ENCODE measurements at regions not wholly inside any gene's neighbourhood (a gene's known extent, or its start where the extent isn't known, plus 50 kb on each side); places are given as distances from the start of the nearest gene placed in this dataset.

GRCh38 chr18:1244397-1245122 is 339.9 kb downstream of the ADCYAP1 start:
- FAIRE-seq, result no peak

DNA sequence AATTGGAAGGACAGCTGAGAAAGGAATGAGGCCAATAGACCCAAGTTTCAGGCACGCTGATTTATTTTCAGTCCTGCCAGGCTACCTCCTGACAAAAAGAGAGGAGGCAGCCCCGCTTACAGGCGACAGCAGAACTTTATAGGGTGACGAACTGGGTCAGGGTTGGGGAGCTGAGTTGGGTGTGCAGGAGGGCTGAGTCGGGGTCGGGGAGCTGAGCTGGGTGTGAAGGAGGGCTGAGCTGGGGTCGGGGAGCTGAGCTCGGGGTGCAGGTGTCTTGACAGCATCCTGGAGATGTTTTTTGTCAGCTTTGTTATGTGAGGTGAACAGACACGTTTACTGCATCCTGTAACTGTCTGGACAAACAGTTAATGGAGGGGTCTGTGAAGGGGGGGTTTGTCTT is 342.2 kb downstream of the ADCYAP1 start:
- DNase-seq (ENCODE audit: insufficient read length, low spot score) (no peak), FAIRE-seq (no peak)
- TF ChIP-seq PAX5 (IDR thresholded peaks at IDR 0.05; ENCODE audit: insufficient read depth, low read length, severe bottlenecking) (no peak), POLR2A (IDR thresholded peaks at IDR 0.05; ENCODE audit: low read depth, low read length) (no peak), POU2F2 (IDR thresholded peaks at IDR 0.05; ENCODE audit: low read depth, low read length) (no peak), POLR2AphosphoS5 (IDR thresholded peaks at IDR 0.05; ENCODE audit: low read depth, low read length) (no peak), TAF1 (IDR thresholded peaks at IDR 0.05; ENCODE audit: low read depth, low read length) (no peak), SPI1 (IDR thresholded peaks at IDR 0.05; ENCODE audit: low read depth, low read length) (no peak)

More at GRCh38 chr18:1244397-1245122, 339.9 kb downstream of the ADCYAP1 start:
- TF ChIP-seq SPI1 (IDR thresholded peaks at IDR 0.05; ENCODE audit: low read depth, low read length), result 0 out of 2 replicates have a peak, but pooled peaks have one; percentile 18
- TF ChIP-seq PAX5 (IDR thresholded peaks at IDR 0.05; ENCODE audit: insufficient read depth, low read length, severe bottlenecking), result no peak
- no peak for DNase-seq (ENCODE audit: insufficient read length, low spot score)

GRCh38 chr18:1252534-1252933 is 347.9 kb downstream of the ADCYAP1 start:
- TF ChIP-seq TAF1 (IDR thresholded peaks at IDR 0.05; ENCODE audit: low read depth, low read length), result no peak
- TF ChIP-seq POU2F2 (IDR thresholded peaks at IDR 0.05; ENCODE audit: low read depth, low read length), result no peak
- DNase-seq (ENCODE audit: insufficient read length, low spot score), result no peak
- no peak for FAIRE-seq

GRCh38 chr18:1252936-1253335 is 348.3 kb downstream of the ADCYAP1 start:
- no peak for FAIRE-seq
- no peak for TF ChIP-seq POLR2A (IDR thresholded peaks at IDR 0.05; ENCODE audit: low read depth, low read length)
- TF ChIP-seq PAX5 (IDR thresholded peaks at IDR 0.05; ENCODE audit: insufficient read depth, low read length, severe bottlenecking), result no peak
- TF ChIP-seq SPI1 (IDR thresholded peaks at IDR 0.05; ENCODE audit: low read depth, low read length), result no peak
- no peak for TF ChIP-seq POU2F2 (IDR thresholded peaks at IDR 0.05; ENCODE audit: low read depth, low read length)
- TF ChIP-seq TAF1 (IDR thresholded peaks at IDR 0.05; ENCODE audit: low read depth, low read length), result no peak
- TF ChIP-seq POLR2AphosphoS5 (IDR thresholded peaks at IDR 0.05; ENCODE audit: low read depth, low read length), result no peak
- DNase-seq (ENCODE audit: insufficient read length, low spot score), result no peak

DNA sequence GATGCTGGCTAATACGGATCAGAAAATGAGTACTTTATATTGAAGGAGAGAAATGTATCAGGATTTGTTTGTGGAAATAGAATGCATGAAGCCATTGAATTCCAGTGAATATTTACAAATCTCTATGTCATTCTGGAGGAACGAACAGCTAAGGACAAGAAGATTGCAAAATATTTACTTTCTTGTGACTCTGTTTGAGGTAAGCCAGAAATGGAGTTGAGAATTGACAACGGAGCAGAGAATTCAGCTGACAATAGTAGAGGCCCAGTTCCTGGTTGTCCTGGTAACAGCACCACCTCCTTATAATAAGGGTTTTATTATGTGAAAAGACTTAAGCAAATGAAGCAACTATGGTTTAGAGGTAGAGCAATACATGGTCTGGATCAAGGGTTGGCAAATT is 349.2 kb downstream of the ADCYAP1 start:
- TF ChIP-seq POU2F2 (IDR thresholded peaks at IDR 0.05; ENCODE audit: low read depth, low read length) (no peak), POLR2AphosphoS5 (IDR thresholded peaks at IDR 0.05; ENCODE audit: low read depth, low read length) (no peak), TAF1 (IDR thresholded peaks at IDR 0.05; ENCODE audit: low read depth, low read length) (no peak), SPI1 (IDR thresholded peaks at IDR 0.05; ENCODE audit: low read depth, low read length) (no peak), PAX5 (IDR thresholded peaks at IDR 0.05; ENCODE audit: insufficient read depth, low read length, severe bottlenecking) (no peak), POLR2A (IDR thresholded peaks at IDR 0.05; ENCODE audit: low read depth, low read length) (no peak)
- FAIRE-seq (no peak), DNase-seq (ENCODE audit: insufficient read length, low spot score) (no peak)

- DNase-seq (ENCODE audit: insufficient read length, low spot score) (no peak), FAIRE-seq (no peak)
- TF ChIP-seq POLR2A (IDR thresholded peaks at IDR 0.05; ENCODE audit: low read depth, low read length), result no peak
- TF ChIP-seq POU2F2 (IDR thresholded peaks at IDR 0.05; ENCODE audit: low read depth, low read length), result no peak
- TF ChIP-seq POLR2AphosphoS5 (IDR thresholded peaks at IDR 0.05; ENCODE audit: low read depth, low read length), result no peak
- no peak for TF ChIP-seq SPI1 (IDR thresholded peaks at IDR 0.05; ENCODE audit: low read depth, low read length)
- no peak for TF ChIP-seq PAX5 (IDR thresholded peaks at IDR 0.05; ENCODE audit: insufficient read depth, low read length, severe bottlenecking)
- TF ChIP-seq TAF1 (IDR thresholded peaks at IDR 0.05; ENCODE audit: low read depth, low read length), result no peak
These were observed 356.4 kb downstream of the ADCYAP1 start for GRCh38 chr18:1261054-1261453.

GRCh38 chr18:1267021-1267420 is 362.4 kb downstream of the ADCYAP1 start:
- FAIRE-seq, result no peak

GRCh38 chr18:1270081-1270480 is 365.4 kb downstream of the ADCYAP1 start:
- TF ChIP-seq POLR2A (IDR thresholded peaks at IDR 0.05; ENCODE audit: low read depth, low read length) (no peak), TAF1 (IDR thresholded peaks at IDR 0.05; ENCODE audit: low read depth, low read length) (no peak), SPI1 (IDR thresholded peaks at IDR 0.05; ENCODE audit: low read depth, low read length) (no peak), POU2F2 (IDR thresholded peaks at IDR 0.05; ENCODE audit: low read depth, low read length) (no peak), POLR2AphosphoS5 (IDR thresholded peaks at IDR 0.05; ENCODE audit: low read depth, low read length) (no peak), PAX5 (IDR thresholded peaks at IDR 0.05; ENCODE audit: insufficient read depth, low read length, severe bottlenecking) (no peak)
- FAIRE-seq (no peak), DNase-seq (ENCODE audit: insufficient read length, low spot score) (no peak)

More at GRCh38 chr18:1267021-1267420, 362.4 kb downstream of the ADCYAP1 start:
- no peak for TF ChIP-seq POU2F2 (IDR thresholded peaks at IDR 0.05; ENCODE audit: low read depth, low read length)
- TF ChIP-seq POLR2A (IDR thresholded peaks at IDR 0.05; ENCODE audit: low read depth, low read length), result no peak
- TF ChIP-seq PAX5 (IDR thresholded peaks at IDR 0.05; ENCODE audit: insufficient read depth, low read length, severe bottlenecking), result no peak
- no peak for TF ChIP-seq TAF1 (IDR thresholded peaks at IDR 0.05; ENCODE audit: low read depth, low read length)
- no peak for TF ChIP-seq POLR2AphosphoS5 (IDR thresholded peaks at IDR 0.05; ENCODE audit: low read depth, low read length)
- TF ChIP-seq SPI1 (IDR thresholded peaks at IDR 0.05; ENCODE audit: low read depth, low read length), result no peak
- no peak for DNase-seq (ENCODE audit: insufficient read length, low spot score)

- TF ChIP-seq POLR2A (IDR thresholded peaks at IDR 0.05; ENCODE audit: low read depth, low read length) (no peak), SPI1 (IDR thresholded peaks at IDR 0.05; ENCODE audit: low read depth, low read length) (no peak), PAX5 (IDR thresholded peaks at IDR 0.05; ENCODE audit: insufficient read depth, low read length, severe bottlenecking) (no peak), TAF1 (IDR thresholded peaks at IDR 0.05; ENCODE audit: low read depth, low read length) (no peak), POLR2AphosphoS5 (IDR thresholded peaks at IDR 0.05; ENCODE audit: low read depth, low read length) (no peak), POU2F2 (IDR thresholded peaks at IDR 0.05; ENCODE audit: low read depth, low read length) (no peak)
- DNase-seq (ENCODE audit: insufficient read length, low spot score) (no peak), FAIRE-seq (no peak)
These were observed 368.8 kb downstream of the ADCYAP1 start for GRCh38 chr18:1273469-1273868.

- FAIRE-seq (no peak), DNase-seq (ENCODE audit: insufficient read length, low spot score) (no peak)
- TF ChIP-seq POU2F2 (IDR thresholded peaks at IDR 0.05; ENCODE audit: low read depth, low read length), result no peak
- no peak for TF ChIP-seq PAX5 (IDR thresholded peaks at IDR 0.05; ENCODE audit: insufficient read depth, low read length, severe bottlenecking)
- no peak for TF ChIP-seq SPI1 (IDR thresholded peaks at IDR 0.05; ENCODE audit: low read depth, low read length)
- TF ChIP-seq TAF1 (IDR thresholded peaks at IDR 0.05; ENCODE audit: low read depth, low read length), result no peak
- no peak for TF ChIP-seq POLR2AphosphoS5 (IDR thresholded peaks at IDR 0.05; ENCODE audit: low read depth, low read length)
- no peak for TF ChIP-seq POLR2A (IDR thresholded peaks at IDR 0.05; ENCODE audit: low read depth, low read length)
These were observed 387.5 kb downstream of the ADCYAP1 start for GRCh38 chr18:1292167-1292566.

Data from GM12891 (cell line).